K562 (cell line): ENCODE measurements at regions not wholly inside any gene's neighbourhood (a gene's known extent, or its start where the extent isn't known, plus 50 kb on each side); places are given as distances from the start of the nearest gene placed in this dataset.

Experiments used
- BRCA1 ChIP-seq, 2 experiments: fragments of 450-650 bp in 1 of 2; sonication (generic) in 1 of 2; formaldehyde crosslinking in 1 of 2; IDR thresholded peaks; 2 replicates each; pipeline versions ENCODE4 v1.5.0 to v1.6.1; 2017 to 2020; ENCODE audit warnings: mild to moderate bottlenecking in 1 of 2, missing genetic modification reagents in 1 of 2
- RBM14 ChIP-seq: fragments of 200-400 bp; formaldehyde crosslinking; IDR thresholded peaks from 2 replicates; pipeline ENCODE4 v1.6.1; 2018; ENCODE audit warnings: low read depth, mild to moderate bottlenecking, low read length, moderate library complexity, borderline replicate concordance; ENCODE audit not compliant: insufficient read depth
- YY1 ChIP-seq, 3 experiments: IDR thresholded peaks; 2 replicates each; pipeline ENCODE4 v1.6.1; 2011; ENCODE audit warnings: low read length in 2 of 3, mild to moderate bottlenecking in 2 of 3, moderate library complexity in 2 of 3, borderline replicate concordance in 1 of 3, control low read depth in 1 of 3, low read depth in 1 of 3; ENCODE audit not compliant: insufficient read depth in 3 of 3, insufficient replicate concordance in 2 of 3, control insufficient read depth in 1 of 3, insufficient read length in 1 of 3; ENCODE audit errors: extremely low read depth in 1 of 3

DNA sequence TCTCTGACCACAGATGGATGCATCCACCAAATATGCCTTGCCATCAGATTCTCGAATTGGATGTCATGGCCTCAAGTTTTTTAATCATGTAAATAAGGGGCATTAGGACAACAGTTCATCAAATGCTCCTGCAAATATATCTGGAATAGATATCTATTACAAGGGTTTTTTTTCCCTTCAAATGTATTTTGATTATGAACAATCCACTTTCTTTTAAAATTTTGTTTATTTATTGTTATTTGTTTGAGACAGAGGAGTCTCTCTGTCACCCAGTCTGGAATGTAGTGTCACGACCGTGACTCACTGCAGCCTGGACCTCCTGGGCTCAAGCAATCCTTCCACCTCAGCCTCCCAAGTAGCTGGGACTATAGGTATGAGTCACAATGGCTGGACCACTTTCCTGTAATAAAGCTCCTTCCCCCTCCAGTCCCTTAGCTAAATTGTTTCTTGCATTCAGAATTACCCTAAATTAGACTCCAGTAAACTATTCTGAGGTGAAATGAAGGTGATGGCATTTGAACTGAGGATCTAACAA lies 1412.1 kb downstream of the EFNA5 start:
- TF ChIP-seq RBM14 (no peak), YY1 (IDR thresholded peaks at IDR 0.05; ENCODE audit: borderline replicate concordance in 1 of 3, control insufficient read depth in 1 of 3, extremely low read depth in 1 of 3, insufficient read depth in 3 of 3, insufficient read length in 1 of 3, insufficient replicate concordance in 2 of 3, low read depth in 1 of 3, low read length in 2 of 3) (no peak), BRCA1 (IDR thresholded peaks at IDR 0.05) (no peak), BRCA1 (CRISPR knock-in tag; IDR thresholded peaks at IDR 0.05) (no peak)
